Caco-2 (cell line): ENCODE measurements at regions not wholly inside any gene's neighbourhood (a gene's known extent, or its start where the extent isn't known, plus 50 kb on each side); places are given as distances from the start of the nearest gene placed in this dataset.

ENCODE experiments used
- BruUV-seq: library from RNA; stranded (reverse); fragments of 400-500 nt; replicated peaks from 2 replicates; lab custom pipeline; 2021; lab: Mats Ljungman, UMichigan
- CTCF ChIA-PET: fragments of 300-600 bp; sonication (Branson Sonifier 250); formaldehyde crosslinking; loops from one replicate; lab custom pipeline; 2022; ENCODE audit warnings: antibody characterized with exemption; lab: Charles Lee
- POLR2A ChIA-PET: fragments of 300-600 bp; sonication (Branson Sonifier 250); formaldehyde crosslinking; loops from one replicate; lab custom pipeline; 2022; ENCODE audit warnings: antibody characterized with exemption; lab: Charles Lee
- DNase-seq, 2 experiments: peaks; one replicate each; pipeline versions ENCODE4 v3.0.0 to v3.0.0-alpha.2; 2020 to 2022
- H3K27me3 ChIP-seq: replicated peaks from 2 replicates; pipeline ENCODE4 v1.6.0; 2011; ENCODE audit warnings: low read length; ENCODE audit not compliant: control insufficient read depth, insufficient read depth
- H3K36me3 ChIP-seq: 2 replicates; pipeline ENCODE4 v1.5.1; 2011; ENCODE audit warnings: low read length; ENCODE audit not compliant: control insufficient read depth, insufficient read depth
- H3K4me1 ChIP-seq: fragments of 250-450 bp; sonication (Bioruptor Pico); 2 replicates; pipeline ENCODE4 v1.5.1; 2020; ENCODE audit warnings: mild to moderate bottlenecking
- H3K4me3 ChIP-seq: 2 replicates; pipeline ENCODE4 v1.5.1; 2011; ENCODE audit warnings: low read depth, mild to moderate bottlenecking, control low read depth, low read length
- H3K9me3 ChIP-seq: fragments of 250-450 bp; sonication (Bioruptor Pico); 2 replicates; pipeline ENCODE4 v1.5.1; 2020; ENCODE audit warnings: mild to moderate bottlenecking, moderate library complexity
- H3K27ac Mint-ChIP-seq: one replicate; pipeline ENCODE4 v1.8.0; 2022; ENCODE audit warnings: mixed read lengths; ENCODE audit not compliant: unreplicated experiment
- H3K27me3 Mint-ChIP-seq: one replicate; pipeline ENCODE4 v1.8.0; 2022; ENCODE audit warnings: mixed read lengths; ENCODE audit not compliant: insufficient read depth, unreplicated experiment
- H3K36me3 Mint-ChIP-seq: one replicate; pipeline ENCODE4 v1.8.0; 2022; ENCODE audit warnings: mild to moderate bottlenecking, mixed read lengths; ENCODE audit not compliant: insufficient read depth, unreplicated experiment
- H3K4me1 Mint-ChIP-seq: one replicate; pipeline ENCODE4 v1.8.0; 2022; ENCODE audit warnings: low read depth, mixed read lengths; ENCODE audit not compliant: unreplicated experiment
- H3K4me3 Mint-ChIP-seq: one replicate; pipeline ENCODE4 v1.8.0; 2022; ENCODE audit warnings: mild to moderate bottlenecking, moderate library complexity, mixed read lengths; ENCODE audit not compliant: unreplicated experiment
- H3K9me3 Mint-ChIP-seq: one replicate; pipeline ENCODE4 v1.8.0; 2022; ENCODE audit warnings: mixed read lengths; ENCODE audit not compliant: unreplicated experiment
- CTCF ChIP-seq, 2 experiments: fragments of 200-600 bp in 1 of 2; IDR thresholded peaks; 1 replicate in 1 of 2; 2 replicates in 1 of 2; pipeline versions ENCODE4 v1.5.1 to v1.8.0; 2011 to 2022; ENCODE audit warnings: antibody characterized with exemption in 1 of 2, control low read depth in 1 of 2, inconsistent platforms in 1 of 2, low read depth in 1 of 2, low read length in 1 of 2, mild to moderate bottlenecking in 1 of 2, moderate library complexity in 1 of 2; ENCODE audit not compliant: insufficient read depth in 1 of 2, severe bottlenecking in 1 of 2, unreplicated experiment in 1 of 2
- intact Hi-C: fragments of 100-400 bp; cut with micrococcal nuclease; formaldehyde crosslinking; loops from one replicate; pipeline ENCODE4 v1.10.0; 2022; ENCODE audit not compliant: unreplicated experiment

- Mint-ChIP-seq H3K27me3 (no peaks in the 10 kb centered on the region), H3K9me3 (peaks cover 9% of the 10 kb centered on the region), H3K36me3 (no peaks in the 10 kb centered on the region), H3K4me1 (no peaks in the 10 kb centered on the region), H3K4me3 (no peak overlapping the region), H3K27ac (no peak overlapping the region)
- H3K27me3 ChIP-seq = no peaks in the 10 kb centered on the region
- no TSS peak for BruUV-seq
- H3K4me1 ChIP-seq = peaks cover 17% of the 10 kb centered on the region
- H3K36me3 ChIP-seq = no peaks in the 10 kb centered on the region
- no peaks in the 10 kb centered on the region for H3K9me3 ChIP-seq
- POLR2A ChIA-PET = no interaction called here
- no peak overlapping the region for H3K4me3 ChIP-seq
- CTCF ChIA-PET = no interaction called here
- no peak for DNase-seq
- TF ChIP-seq CTCF (IDR thresholded peaks at IDR 0.05; ENCODE audit: insufficient read depth in 1 of 2, low read depth in 1 of 2, low read length in 1 of 2, severe bottlenecking in 1 of 2, unreplicated experiment in 1 of 2) = no peak
- intact Hi-C loops = loop anchor here (10.0 kb wide), 1 partner anchor 251 kb away; no protein-coding TSS in a partner anchor
Observed at GRCh38 chr4:38316045-38316444, 348.0 kb upstream of the KLF3 start.

- no TSS peak for BruUV-seq
- Mint-ChIP-seq H3K9me3 (peaks cover 16% of the 10 kb centered on the region), H3K36me3 (no peaks in the 10 kb centered on the region), H3K27ac (no peak overlapping the region), H3K4me1 (no peaks in the 10 kb centered on the region), H3K4me3 (no peak overlapping the region), H3K27me3 (no peaks in the 10 kb centered on the region)
- intact Hi-C loops = loop anchor here (10.0 kb wide), 1 partner anchor 252 kb away; no protein-coding TSS in a partner anchor
- ChIA-PET CTCF (no interaction called here), POLR2A (no interaction called here)
- TF ChIP-seq CTCF (IDR thresholded peaks at IDR 0.05; ENCODE audit: insufficient read depth in 1 of 2, low read depth in 1 of 2, low read length in 1 of 2, severe bottlenecking in 1 of 2, unreplicated experiment in 1 of 2) = no peak
- H3K36me3 ChIP-seq = no peaks in the 10 kb centered on the region
- no peaks in the 10 kb centered on the region for H3K27me3 ChIP-seq
- DNase-seq = no peak
- H3K4me1 ChIP-seq = peaks cover 17% of the 10 kb centered on the region
- H3K4me3 ChIP-seq = no peak overlapping the region
- no peaks in the 10 kb centered on the region for H3K9me3 ChIP-seq
Observed at GRCh38 chr4:38317041-38317674, 346.8 kb upstream of the KLF3 start.

GRCh38 chr4:38318737-38319455 lies 345.1 kb upstream of the KLF3 start:
- Mint-ChIP-seq H3K27ac (no peak overlapping the region), H3K36me3 (no peaks in the 10 kb centered on the region), H3K4me1 (no peaks in the 10 kb centered on the region), H3K4me3 (peak overlapping the region; percentile 64), H3K9me3 (peaks cover 21% of the 10 kb centered on the region), H3K27me3 (no peaks in the 10 kb centered on the region)
- Histone ChIP-seq H3K4me1 (peaks cover 17% of the 10 kb centered on the region), H3K27me3 (no peaks in the 10 kb centered on the region), H3K36me3 (no peaks in the 10 kb centered on the region), H3K4me3 (no peak overlapping the region), H3K9me3 (no peaks in the 10 kb centered on the region)
- peak; percentile 76 to 83 for DNase-seq
- BruUV-seq = no TSS peak
- intact Hi-C loops = loop anchor here (2.0 to 10.0 kb wide), 2 partner anchors 140 to 254 kb away; no protein-coding TSS in a partner anchor
- POLR2A ChIA-PET = interaction anchor here (0.6 kb wide), 1 partner anchor 344 kb away, joined by 4 read pairs; no protein-coding TSS in a partner anchor
- CTCF ChIA-PET = interaction anchor here (0.8 to 1.5 kb wide), 8 partner anchors 39 to 408 kb away, joined by 3 to 10 read pairs (median 8); no protein-coding TSS in a partner anchor
- TF ChIP-seq CTCF (IDR thresholded peaks at IDR 0.05; ENCODE audit: insufficient read depth in 1 of 2, low read depth in 1 of 2, low read length in 1 of 2, severe bottlenecking in 1 of 2, unreplicated experiment in 1 of 2) = no peak
